CD14-positive monocyte (primary cell): ENCODE measurements at regions not wholly inside any gene's neighbourhood (a gene's known extent, or its start where the extent isn't known, plus 50 kb on each side); places are given as distances from the start of the nearest gene placed in this dataset.
A peak's percentile ranks its signal among the peaks of the same experiment; 100 is the strongest.

Experiments
- DNase-seq, 3 donors: peaks; one replicate each; pipeline ENCODE4 v3.0.0-alpha.2; 2011 to 2022
- H2AFZ ChIP-seq: 2 replicates; pipeline ENCODE4 v1.6.0; 2012; ENCODE audit warnings: mild to moderate bottlenecking, low read depth, low read length, inconsistent platforms; ENCODE audit not compliant: insufficient read depth, poor library complexity, severe bottlenecking
- H3K27ac ChIP-seq, 2 donors: 1 replicate in 1 of 2; 2 replicates in 1 of 2; pipeline ENCODE4 v1.5.1; 2012 to 2013; ENCODE audit warnings: low read length in 2 of 2, control low read depth in 1 of 2, inconsistent platforms in 1 of 2, low read depth in 1 of 2, mild to moderate bottlenecking in 1 of 2
- H3K27me3 ChIP-seq, 2 donors: one replicate each; pipeline versions ENCODE4 v1.6.0 to v1.6.1; 2011 to 2013; ENCODE audit warnings: low read length in 2 of 2; ENCODE audit not compliant: control insufficient read depth in 2 of 2, insufficient read depth in 2 of 2
- H3K36me3 ChIP-seq, 2 donors: replicated peaks in 1 of 2; 1 replicate in 1 of 2; 2 replicates in 1 of 2; pipeline versions ENCODE4 v1.5.1 to v1.6.1; 2012 to 2013; ENCODE audit warnings: low read length in 2 of 2, control low read depth in 1 of 2, inconsistent platforms in 1 of 2, mild to moderate bottlenecking in 1 of 2; ENCODE audit not compliant: insufficient read depth in 2 of 2, control insufficient read depth in 1 of 2
- H3K4me1 ChIP-seq, 2 donors: 1 replicate in 1 of 2; 2 replicates in 1 of 2; pipeline versions ENCODE4 v1.5.1 to v1.6.1; 2012 to 2013; ENCODE audit warnings: low read length in 2 of 2, control low read depth in 1 of 2, inconsistent platforms in 1 of 2, mild to moderate bottlenecking in 1 of 2, moderate library complexity in 1 of 2; ENCODE audit not compliant: insufficient read depth in 2 of 2, control insufficient read depth in 1 of 2
- H3K4me2 ChIP-seq: replicated peaks from 2 replicates; pipeline ENCODE3; 2012; ENCODE audit warnings: low read length, moderate library complexity, mild to moderate bottlenecking; ENCODE audit not compliant: poor library complexity, severe bottlenecking; ENCODE audit errors: extremely low read depth
- H3K4me3 ChIP-seq, 3 experiments: fragments of 200-600 bp in 1 of 3; sonication (generic) in 1 of 3; replicated peaks in 1 of 3; 1 replicate in 2 of 3; 2 replicates in 1 of 3; pipeline ENCODE4 v1.5.1; 2011 to 2013; ENCODE audit warnings: low read length in 3 of 3, mild to moderate bottlenecking in 3 of 3, control low read depth in 2 of 3, low read depth in 2 of 3, inconsistent platforms in 1 of 3, moderate library complexity in 1 of 3
- H3K79me2 ChIP-seq: 2 replicates; pipeline ENCODE4 v1.6.0; 2012; ENCODE audit warnings: mild to moderate bottlenecking, control low read depth, inconsistent platforms, low read length, moderate library complexity; ENCODE audit not compliant: insufficient read depth
- H3K9ac ChIP-seq: 2 replicates; pipeline ENCODE4 v1.6.0; 2017; ENCODE audit warnings: low read length, mild to moderate bottlenecking; ENCODE audit not compliant: insufficient read depth, poor library complexity, severe bottlenecking
- H3K9me3 ChIP-seq, 2 donors: replicated peaks in 1 of 2; 1 replicate in 1 of 2; 2 replicates in 1 of 2; pipeline versions ENCODE4 v1.5.1 to v1.6.1; 2012 to 2013; ENCODE audit warnings: low read length in 2 of 2, control low read depth in 1 of 2; ENCODE audit not compliant: control insufficient read depth in 1 of 2, insufficient read depth in 1 of 2
- H4K20me1 ChIP-seq: 2 replicates; pipeline ENCODE4 v1.6.0; 2012; ENCODE audit warnings: mild to moderate bottlenecking, low read length, control low read depth, moderate library complexity; ENCODE audit not compliant: insufficient read depth
- H3K27ac Mint-ChIP-seq, 7 donors: one replicate each; pipeline ENCODE4 v1.8.0; 2020; ENCODE audit warnings: mild to moderate bottlenecking in 7 of 7, mixed read lengths in 7 of 7, moderate library complexity in 6 of 7, inconsistent platforms in 2 of 7
- H3K27me3 Mint-ChIP-seq, 3 donors: one replicate each; pipeline ENCODE4 v1.8.0; 2021 to 2022; ENCODE audit warnings: low read depth in 3 of 3, mild to moderate bottlenecking in 3 of 3, mixed read lengths in 3 of 3, moderate library complexity in 3 of 3, inconsistent platforms in 1 of 3
- H3K36me3 Mint-ChIP-seq, 2 donors: one replicate each; pipeline ENCODE4 v1.8.0; 2020; ENCODE audit warnings: mixed read lengths in 2 of 2, inconsistent platforms in 1 of 2, mild to moderate bottlenecking in 1 of 2
- H3K4me1 Mint-ChIP-seq: one replicate; pipeline ENCODE4 v1.8.0; 2020; ENCODE audit warnings: mild to moderate bottlenecking, mixed read lengths
- H3K4me3 Mint-ChIP-seq, 2 donors: one replicate each; pipeline ENCODE4 v1.8.0; 2020; ENCODE audit warnings: mild to moderate bottlenecking in 2 of 2, mixed read lengths in 2 of 2, moderate library complexity in 1 of 2
- H3K9me3 Mint-ChIP-seq, 7 donors: one replicate each; pipeline ENCODE4 v1.8.0; 2020 to 2022; ENCODE audit warnings: mixed read lengths in 7 of 7, mild to moderate bottlenecking in 6 of 7, moderate library complexity in 6 of 7, inconsistent platforms in 2 of 7
- CTCF ChIP-seq: fragments of 200-600 bp; IDR thresholded peaks from one replicate; pipeline ENCODE4 v1.8.0; 2022; ENCODE audit warnings: antibody characterized with exemption, mild to moderate bottlenecking
- WGBS: methylation state at CpG from one replicate; pipeline ENCODE4 v1.1.5; 2013; ENCODE audit warnings: missing lambda C conversion rate; ENCODE audit not compliant: insufficient coverage; 5-methylcytosine and 5-hydroxymethylcytosine counted together
- intact Hi-C, 2 donors: fragments of 100-400 bp; cut with micrococcal nuclease; formaldehyde crosslinking; loops; one replicate each; pipeline versions ENCODE4 v1.15.0 to v1.15.1; 2023

- Histone ChIP-seq H3K27me3 (no peaks in the 10 kb centered on the region), H3K4me2 (no peak overlapping the region), H3K9me3 (no peaks in the 10 kb centered on the region), H3K9ac (no peak overlapping the region), H3K79me2 (no peaks in the 10 kb centered on the region), H3K36me3 (no peaks in the 10 kb centered on the region), H3K4me1 (no peaks in the 10 kb centered on the region), H2AFZ (no peak overlapping the region), H4K20me1 (no peaks in the 10 kb centered on the region), H3K27ac (no peak overlapping the region), H3K4me3 (no peak overlapping the region)
- intact Hi-C loops, result no loop called here
- H3K36me3 Mint-ChIP-seq, result no peaks in the 10 kb centered on the region
- H3K4me1 Mint-ChIP-seq, result no peaks in the 10 kb centered on the region
- no peak for TF ChIP-seq CTCF
- H3K9me3 Mint-ChIP-seq, result peaks cover 0 to 16% (median 2%) of the 10 kb centered on the region in 7 donors
- H3K4me3 Mint-ChIP-seq, result no peak overlapping the region
- no peak for DNase-seq
- H3K27me3 Mint-ChIP-seq, result peaks cover 6 to 10% (median 7%) of the 10 kb centered on the region in 3 donors
- peak overlapping the region in 1 of 7 donors; percentile 21 for H3K27ac Mint-ChIP-seq
- no CpG with 5 or more reads among the region's 5 CpGs for WGBS
Observed at GRCh38 chr2:100655936-100656534, 93.2 kb downstream of the PDCL3 start.

GRCh38 chr2:100658017-100658416 lies 95.2 kb downstream of the PDCL3 start:
- H3K27me3 ChIP-seq, result no peaks in the 10 kb centered on the region
- no peaks in the 10 kb centered on the region for H3K36me3 Mint-ChIP-seq
- H3K27ac ChIP-seq, result no peak overlapping the region
- H3K27ac Mint-ChIP-seq, result no peak overlapping the region
- H3K79me2 ChIP-seq, result no peaks in the 10 kb centered on the region
- H3K4me1 ChIP-seq, result no peaks in the 10 kb centered on the region
- TF ChIP-seq CTCF, result no peak
- no peaks in the 10 kb centered on the region for H3K9me3 ChIP-seq
- WGBS, result no CpG with 5 or more reads among the region's 4 CpGs
- H3K4me3 Mint-ChIP-seq, result no peak overlapping the region
- peaks cover 0 to 18% (median 2%) of the 10 kb centered on the region in 7 donors for H3K9me3 Mint-ChIP-seq
- H3K4me3 ChIP-seq, result no peak overlapping the region
- no peak overlapping the region for H2AFZ ChIP-seq
- H3K9ac ChIP-seq, result no peak overlapping the region
- no peaks in the 10 kb centered on the region for H3K4me1 Mint-ChIP-seq
- intact Hi-C loops, result no loop called here
- no peak for DNase-seq
- no peaks in the 10 kb centered on the region for H4K20me1 ChIP-seq
- H3K4me2 ChIP-seq, result no peak overlapping the region
- H3K27me3 Mint-ChIP-seq, result peaks cover 6 to 12% (median 10%) of the 10 kb centered on the region in 3 donors
- no peaks in the 10 kb centered on the region for H3K36me3 ChIP-seq
